Lower leg skin (tissue), 3 donors: ENCODE measurements at regions not wholly inside any gene's neighbourhood (a gene's known extent, or its start where the extent isn't known, plus 50 kb on each side); places are given as distances from the start of the nearest gene placed in this dataset.

Experiments
- POLR2A ChIP-seq, 2 donors: fragments of 450-650 bp; IDR thresholded peaks; one replicate each; pipeline ENCODE4 v1.6.1; 2016 to 2017; ENCODE audit warnings: antibody characterized with exemption in 2 of 2, mild to moderate bottlenecking in 1 of 2, moderate library complexity in 1 of 2
- TF ChIP-seq, protein P1 (sequence below), 3 donors: fragments of 450-650 bp; IDR thresholded peaks; one replicate each; pipeline ENCODE4 v1.5.1; 2016; ENCODE audit warnings: antibody characterized with exemption in 3 of 3, mild to moderate bottlenecking in 3 of 3, moderate library complexity in 2 of 3

DNA sequence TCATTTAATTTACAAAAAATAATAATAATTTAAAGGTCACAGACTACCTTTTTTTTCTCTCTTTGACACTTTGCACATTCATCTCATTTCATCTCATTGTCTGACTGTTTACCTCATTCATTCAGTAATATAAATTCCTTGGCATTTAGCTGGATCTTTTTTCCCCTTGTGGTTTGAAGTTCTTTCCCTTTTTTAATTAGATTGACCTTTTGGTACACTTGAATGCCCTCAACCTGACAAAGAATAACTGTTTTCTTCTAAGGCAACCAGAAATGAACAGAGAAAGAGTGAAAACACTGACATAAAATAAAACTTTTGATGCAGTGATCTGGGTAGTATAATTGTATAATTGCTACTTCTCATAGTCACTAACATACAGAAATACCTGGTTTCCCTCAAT, 774.9 kb upstream of the NOVA1 start:
- TF ChIP-seq, protein P1, sequence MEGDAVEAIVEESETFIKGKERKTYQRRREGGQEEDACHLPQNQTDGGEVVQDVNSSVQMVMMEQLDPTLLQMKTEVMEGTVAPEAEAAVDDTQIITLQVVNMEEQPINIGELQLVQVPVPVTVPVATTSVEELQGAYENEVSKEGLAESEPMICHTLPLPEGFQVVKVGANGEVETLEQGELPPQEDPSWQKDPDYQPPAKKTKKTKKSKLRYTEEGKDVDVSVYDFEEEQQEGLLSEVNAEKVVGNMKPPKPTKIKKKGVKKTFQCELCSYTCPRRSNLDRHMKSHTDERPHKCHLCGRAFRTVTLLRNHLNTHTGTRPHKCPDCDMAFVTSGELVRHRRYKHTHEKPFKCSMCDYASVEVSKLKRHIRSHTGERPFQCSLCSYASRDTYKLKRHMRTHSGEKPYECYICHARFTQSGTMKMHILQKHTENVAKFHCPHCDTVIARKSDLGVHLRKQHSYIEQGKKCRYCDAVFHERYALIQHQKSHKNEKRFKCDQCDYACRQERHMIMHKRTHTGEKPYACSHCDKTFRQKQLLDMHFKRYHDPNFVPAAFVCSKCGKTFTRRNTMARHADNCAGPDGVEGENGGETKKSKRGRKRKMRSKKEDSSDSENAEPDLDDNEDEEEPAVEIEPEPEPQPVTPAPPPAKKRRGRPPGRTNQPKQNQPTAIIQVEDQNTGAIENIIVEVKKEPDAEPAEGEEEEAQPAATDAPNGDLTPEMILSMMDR (IDR thresholded peaks at IDR 0.05) = no peak
- TF ChIP-seq POLR2A (IDR thresholded peaks at IDR 0.05) = no peak
